ENCODE measurements at regions not wholly inside any gene's neighbourhood (a gene's known extent, or its start where the extent isn't known, plus 50 kb on each side); places are given as distances from the start of the nearest gene placed in this dataset.

- Histone ChIP-seq H3K4me3 (ENCODE audit: low read length) (no peak overlapping the region), H3F3A (ENCODE audit: low read length, unreplicated experiment) (no peaks in the 10 kb centered on the region), H3K4me2 (ENCODE audit: low read length) (no peak overlapping the region), H3K36me3 (ENCODE audit: low read depth, low read length) (no peaks in the 10 kb centered on the region), H3K9me2 (replicated peaks; ENCODE audit: low read length) (no peaks in the 10 kb centered on the region), H4K20me1 (ENCODE audit: low read length) (no peaks in the 10 kb centered on the region), H3K9me3 (ENCODE audit: low read length) (no peaks in the 10 kb centered on the region), H3K4me1 (ENCODE audit: insufficient read depth, low read length) (no peaks in the 10 kb centered on the region), H3K9ac (ENCODE audit: low read length) (no peak overlapping the region), H2AFZ (ENCODE audit: low read length) (no peak overlapping the region), H3K27ac (ENCODE audit: low read length) (no peak overlapping the region), H3K27me3 (ENCODE audit: low read length) (no peaks in the 10 kb centered on the region), H3K79me2 (ENCODE audit: low read length) (no peaks in the 10 kb centered on the region)
- POLR2A ChIA-PET (ENCODE audit: unreplicated experiment): no interaction called here
- DNase-seq (no peak), ATAC-seq (no peak)
- intact Hi-C loops (cut with micrococcal nuclease): no loop called here
- TF ChIP-seq CTCF (conservative IDR thresholded peaks at IDR 0.05; ENCODE audit: low read depth, low read length) (no peak), EZH2 (IDR thresholded peaks at IDR 0.05; ENCODE audit: low read length, unreplicated experiment) (no peak), EZH2phosphoT487 (IDR thresholded peaks at IDR 0.05; ENCODE audit: borderline replicate concordance, low read length) (no peak)
- CTCF ChIA-PET: no interaction called here
- no TSS peak for BruUV-seq (replicated peaks)
These were observed 270.2 kb upstream of the DAPK1 start for GRCh38 chr9:87227456-87227855.

DNA sequence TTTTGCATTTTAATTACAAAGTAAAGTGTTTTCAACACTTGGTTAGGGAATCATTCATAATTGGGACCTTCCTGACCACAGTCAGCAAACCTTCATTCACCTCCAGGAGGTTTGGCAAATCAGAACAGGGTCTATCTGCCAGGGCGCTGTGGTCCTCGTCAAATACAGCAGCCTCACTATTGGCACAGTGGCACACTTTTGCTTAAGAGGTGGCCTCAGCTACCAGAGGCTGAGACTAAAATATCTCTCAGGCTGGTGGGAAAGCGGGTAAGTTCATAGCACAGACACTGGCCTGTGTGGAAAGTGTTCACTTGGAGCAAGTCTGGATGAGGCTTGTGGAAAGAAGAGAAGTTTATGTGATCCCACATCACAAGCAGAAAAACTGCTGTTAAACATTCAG lies 268.6 kb upstream of the DAPK1 start:
- Histone ChIP-seq H2AFZ (ENCODE audit: low read length) (no peak overlapping the region), H3K9me3 (ENCODE audit: low read length) (no peaks in the 10 kb centered on the region), H3K79me2 (ENCODE audit: low read length) (no peaks in the 10 kb centered on the region), H3K27ac (ENCODE audit: low read length) (no peak overlapping the region), H3K9ac (ENCODE audit: low read length) (no peak overlapping the region), H4K20me1 (ENCODE audit: low read length) (no peaks in the 10 kb centered on the region), H3K4me3 (ENCODE audit: low read length) (no peak overlapping the region), H3K9me2 (replicated peaks; ENCODE audit: low read length) (no peaks in the 10 kb centered on the region), H3K36me3 (ENCODE audit: low read depth, low read length) (no peaks in the 10 kb centered on the region), H3F3A (ENCODE audit: low read length, unreplicated experiment) (no peaks in the 10 kb centered on the region), H3K27me3 (ENCODE audit: low read length) (no peaks in the 10 kb centered on the region), H3K4me1 (ENCODE audit: insufficient read depth, low read length) (no peaks in the 10 kb centered on the region), H3K4me2 (ENCODE audit: low read length) (no peak overlapping the region)
- intact Hi-C loops (cut with micrococcal nuclease): no loop called here
- CTCF ChIA-PET: no interaction called here
- no peak for DNase-seq
- BruUV-seq (replicated peaks): no TSS peak
- TF ChIP-seq EZH2 (IDR thresholded peaks at IDR 0.05; ENCODE audit: low read length, unreplicated experiment): no peak
- TF ChIP-seq CTCF (conservative IDR thresholded peaks at IDR 0.05; ENCODE audit: low read depth, low read length): no peak
- TF ChIP-seq EZH2phosphoT487 (IDR thresholded peaks at IDR 0.05; ENCODE audit: borderline replicate concordance, low read length): no peak
- ATAC-seq: no peak
- POLR2A ChIA-PET (ENCODE audit: unreplicated experiment): no interaction called here

GRCh38 chr9:87233431-87233830 lies 264.2 kb upstream of the DAPK1 start:
- POLR2A ChIA-PET (ENCODE audit: unreplicated experiment): no interaction called here

More at GRCh38 chr9:87233431-87233830, 264.2 kb upstream of the DAPK1 start:
- H3K9me3 ChIP-seq (ENCODE audit: low read length): no peaks in the 10 kb centered on the region
- no peaks in the 10 kb centered on the region for H3F3A ChIP-seq (ENCODE audit: low read length, unreplicated experiment)
- no TSS peak for BruUV-seq (replicated peaks)
- H3K4me2 ChIP-seq (ENCODE audit: low read length): no peak overlapping the region
- no peaks in the 10 kb centered on the region for H3K27me3 ChIP-seq (ENCODE audit: low read length)
- H3K27ac ChIP-seq (ENCODE audit: low read length): no peak overlapping the region
- ATAC-seq (no peak), DNase-seq (no peak)
- H3K36me3 ChIP-seq (ENCODE audit: low read depth, low read length): no peaks in the 10 kb centered on the region
- no peaks in the 10 kb centered on the region for H3K79me2 ChIP-seq (ENCODE audit: low read length)
- H4K20me1 ChIP-seq (ENCODE audit: low read length): no peaks in the 10 kb centered on the region
- H2AFZ ChIP-seq (ENCODE audit: low read length): no peak overlapping the region
- no peak overlapping the region for H3K4me3 ChIP-seq (ENCODE audit: low read length)
- H3K4me1 ChIP-seq (ENCODE audit: insufficient read depth, low read length): no peaks in the 10 kb centered on the region
- CTCF ChIA-PET: no interaction called here
- H3K9ac ChIP-seq (ENCODE audit: low read length): no peak overlapping the region
- intact Hi-C loops (cut with micrococcal nuclease): no loop called here
- no peak for TF ChIP-seq EZH2 (IDR thresholded peaks at IDR 0.05; ENCODE audit: low read length, unreplicated experiment)
- TF ChIP-seq EZH2phosphoT487 (IDR thresholded peaks at IDR 0.05; ENCODE audit: borderline replicate concordance, low read length): no peak
- TF ChIP-seq CTCF (conservative IDR thresholded peaks at IDR 0.05; ENCODE audit: low read depth, low read length): no peak
- no peaks in the 10 kb centered on the region for H3K9me2 ChIP-seq (replicated peaks; ENCODE audit: low read length)

Data from PC-3 (cell line).